22Rv1 (cell line): ENCODE measurements at regions not wholly inside any gene's neighbourhood (a gene's known extent, or its start where the extent isn't known, plus 50 kb on each side); places are given as distances from the start of the nearest gene placed in this dataset.

Experiments used
- H3K27ac ChIP-seq: fragments of 450-650 bp; 2 replicates; pipeline ENCODE4 v1.5.1; 2017
- CTCF ChIP-seq: fragments of 450-650 bp; IDR thresholded peaks from 2 replicates; pipeline ENCODE4 v1.5.1; 2017; ENCODE audit warnings: mild to moderate bottlenecking
- ZFX ChIP-seq: fragments of 450-650 bp; IDR thresholded peaks from 2 replicates; pipeline ENCODE4 v1.6.1; 2017; ENCODE audit warnings: antibody characterized with exemption, borderline replicate concordance

- H3K27ac ChIP-seq: no peak overlapping the region
Observed at GRCh38 chr14:42428996-42429395, 822.3 kb downstream of the LRFN5 start.

GRCh38 chr14:42424501-42424900 lies 817.8 kb downstream of the LRFN5 start:
- H3K27ac ChIP-seq: no peak overlapping the region
- no peak for TF ChIP-seq CTCF
- TF ChIP-seq ZFX: no peak

More at GRCh38 chr14:42428996-42429395, 822.3 kb downstream of the LRFN5 start:
- TF ChIP-seq CTCF (no peak), ZFX (no peak)

- TF ChIP-seq ZFX (no peak), CTCF (no peak)
- H3K27ac ChIP-seq: no peak overlapping the region
Observed at GRCh38 chr14:42421377-42422078, 814.9 kb downstream of the LRFN5 start.

- TF ChIP-seq ZFX (no peak), CTCF (no peak)
- H3K27ac ChIP-seq: no peak overlapping the region
Observed at GRCh38 chr14:42420071-42420470, 813.4 kb downstream of the LRFN5 start.

GRCh38 chr14:42407153-42407552 lies 800.5 kb downstream of the LRFN5 start:
- H3K27ac ChIP-seq: no peak overlapping the region
- TF ChIP-seq ZFX (no peak), CTCF (no peak)

GRCh38 chr14:42391146-42391834 lies 784.6 kb downstream of the LRFN5 start:
- no peak overlapping the region for H3K27ac ChIP-seq
- TF ChIP-seq ZFX (no peak), CTCF (no peak)

DNA sequence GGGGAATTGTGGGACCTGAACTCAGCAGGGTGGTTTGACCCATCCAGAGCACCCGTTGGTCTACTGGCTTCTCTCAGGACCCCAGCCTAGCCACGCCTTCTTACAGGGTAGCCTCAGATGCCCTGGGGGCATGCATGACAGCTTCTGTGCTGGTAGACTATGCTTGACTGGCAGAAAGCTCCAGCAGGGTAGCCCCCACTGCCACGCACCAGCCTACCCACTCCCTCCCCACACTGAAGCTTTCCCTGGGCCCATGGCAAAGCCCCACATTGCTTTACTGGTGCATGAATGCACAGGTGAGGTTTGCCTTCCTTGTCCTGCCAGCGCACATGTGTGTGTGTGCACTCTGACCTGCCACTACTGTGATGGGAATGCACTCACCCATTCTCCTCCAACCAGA lies 772.2 kb downstream of the LRFN5 start:
- no peak overlapping the region for H3K27ac ChIP-seq
- TF ChIP-seq ZFX: no peak
- TF ChIP-seq CTCF: no peak
